IMR-90 (cell line): ENCODE measurements at regions not wholly inside any gene's neighbourhood (a gene's known extent, or its start where the extent isn't known, plus 50 kb on each side); places are given as distances from the start of the nearest gene placed in this dataset.

Experiments used
- CHD1 ChIP-seq: IDR thresholded peaks from 2 replicates; pipeline ENCODE4 v1.6.1; 2012; ENCODE audit warnings: low read depth, low read length, improper control_type of control experiment
- POLR2A ChIP-seq: IDR thresholded peaks from 2 replicates; pipeline ENCODE4 v1.6.1; 2012; ENCODE audit warnings: mild to moderate bottlenecking, low read depth, low read length
- RAD21 ChIP-seq: IDR thresholded peaks from 2 replicates; pipeline ENCODE4 v1.6.1; 2012; ENCODE audit warnings: low read length, improper control_type of control experiment
- TF ChIP-seq, protein P1 (sequence below): conservative IDR thresholded peaks from 2 replicates; pipeline ENCODE4 v1.5.1; 2012; ENCODE audit warnings: mild to moderate bottlenecking, low read depth, low read length, improper control_type of control experiment

DNA sequence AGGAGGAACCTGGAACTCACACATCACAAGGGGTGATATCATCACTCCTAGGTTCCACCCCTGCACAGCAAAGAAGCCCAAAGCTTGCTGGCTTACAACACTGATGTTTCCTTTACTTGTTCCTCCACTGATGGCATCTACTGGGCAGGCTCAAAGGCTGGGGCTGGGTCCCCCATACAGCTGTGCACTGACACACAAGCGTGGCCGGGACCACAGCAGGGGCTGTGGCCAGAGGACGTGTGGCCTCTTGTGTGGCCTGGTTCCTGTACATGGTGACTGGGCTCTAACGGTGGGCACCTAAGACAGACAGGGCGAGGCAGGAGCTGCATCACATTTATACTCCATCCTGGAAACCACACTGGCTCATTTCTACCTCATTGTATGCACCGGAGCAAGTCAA, 264.4 kb upstream of the FOXF1 start:
- TF ChIP-seq, protein P1, sequence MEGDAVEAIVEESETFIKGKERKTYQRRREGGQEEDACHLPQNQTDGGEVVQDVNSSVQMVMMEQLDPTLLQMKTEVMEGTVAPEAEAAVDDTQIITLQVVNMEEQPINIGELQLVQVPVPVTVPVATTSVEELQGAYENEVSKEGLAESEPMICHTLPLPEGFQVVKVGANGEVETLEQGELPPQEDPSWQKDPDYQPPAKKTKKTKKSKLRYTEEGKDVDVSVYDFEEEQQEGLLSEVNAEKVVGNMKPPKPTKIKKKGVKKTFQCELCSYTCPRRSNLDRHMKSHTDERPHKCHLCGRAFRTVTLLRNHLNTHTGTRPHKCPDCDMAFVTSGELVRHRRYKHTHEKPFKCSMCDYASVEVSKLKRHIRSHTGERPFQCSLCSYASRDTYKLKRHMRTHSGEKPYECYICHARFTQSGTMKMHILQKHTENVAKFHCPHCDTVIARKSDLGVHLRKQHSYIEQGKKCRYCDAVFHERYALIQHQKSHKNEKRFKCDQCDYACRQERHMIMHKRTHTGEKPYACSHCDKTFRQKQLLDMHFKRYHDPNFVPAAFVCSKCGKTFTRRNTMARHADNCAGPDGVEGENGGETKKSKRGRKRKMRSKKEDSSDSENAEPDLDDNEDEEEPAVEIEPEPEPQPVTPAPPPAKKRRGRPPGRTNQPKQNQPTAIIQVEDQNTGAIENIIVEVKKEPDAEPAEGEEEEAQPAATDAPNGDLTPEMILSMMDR = no peak
- TF ChIP-seq POLR2A = no peak
- no peak for TF ChIP-seq CHD1
- TF ChIP-seq RAD21 = no peak
